PFSK-1 (cell line): ENCODE measurements at regions not wholly inside any gene's neighbourhood (a gene's known extent, or its start where the extent isn't known, plus 50 kb on each side); places are given as distances from the start of the nearest gene placed in this dataset.

ENCODE experiments used
- POLR2AphosphoS5 ChIP-seq: IDR thresholded peaks from 2 replicates; pipeline ENCODE4 v1.6.1; 2012; ENCODE audit warnings: low read depth, mild to moderate bottlenecking, control low read depth, low read length, moderate library complexity
- SIN3A ChIP-seq: IDR thresholded peaks from 2 replicates; pipeline ENCODE4 v1.6.1; 2012; ENCODE audit warnings: mild to moderate bottlenecking, low read length, moderate library complexity, borderline replicate concordance; ENCODE audit not compliant: insufficient read depth
- TAF1 ChIP-seq: IDR thresholded peaks from 2 replicates; pipeline ENCODE4 v1.6.1; 2012; ENCODE audit warnings: low read length, control low read depth, borderline replicate concordance; ENCODE audit not compliant: insufficient read depth
- TF ChIP-seq, protein P1 (sequence below), 2 experiments: IDR thresholded peaks; 2 replicates each; pipeline versions ENCODE4 v1.6.1 to v1.8.0; 2011 to 2012; ENCODE audit warnings: low read depth in 2 of 2, low read length in 2 of 2, control low read depth in 1 of 2, inconsistent platforms in 1 of 2, mild to moderate bottlenecking in 1 of 2, moderate library complexity in 1 of 2; ENCODE audit not compliant: insufficient read depth in 1 of 2

DNA sequence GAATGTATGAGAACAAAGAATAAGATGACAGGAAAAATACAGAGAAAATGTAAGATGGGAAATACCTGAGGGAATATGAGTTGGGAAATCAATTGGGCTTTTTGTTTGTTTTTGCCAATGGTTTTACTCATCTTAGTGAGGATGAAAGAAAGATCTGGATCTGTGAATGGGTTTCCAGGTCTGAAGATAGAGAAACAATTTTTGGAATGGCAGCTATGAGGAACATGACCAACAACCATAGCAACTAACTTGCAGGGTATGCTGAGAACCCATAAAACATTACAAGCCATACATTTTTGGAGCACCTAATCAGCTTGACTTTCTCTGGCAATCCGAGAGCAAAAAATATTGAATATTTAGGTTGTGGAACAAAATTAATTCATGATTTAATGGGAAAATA lies 290.0 kb downstream of the KCTD12 start:
- TF ChIP-seq, protein P1, sequence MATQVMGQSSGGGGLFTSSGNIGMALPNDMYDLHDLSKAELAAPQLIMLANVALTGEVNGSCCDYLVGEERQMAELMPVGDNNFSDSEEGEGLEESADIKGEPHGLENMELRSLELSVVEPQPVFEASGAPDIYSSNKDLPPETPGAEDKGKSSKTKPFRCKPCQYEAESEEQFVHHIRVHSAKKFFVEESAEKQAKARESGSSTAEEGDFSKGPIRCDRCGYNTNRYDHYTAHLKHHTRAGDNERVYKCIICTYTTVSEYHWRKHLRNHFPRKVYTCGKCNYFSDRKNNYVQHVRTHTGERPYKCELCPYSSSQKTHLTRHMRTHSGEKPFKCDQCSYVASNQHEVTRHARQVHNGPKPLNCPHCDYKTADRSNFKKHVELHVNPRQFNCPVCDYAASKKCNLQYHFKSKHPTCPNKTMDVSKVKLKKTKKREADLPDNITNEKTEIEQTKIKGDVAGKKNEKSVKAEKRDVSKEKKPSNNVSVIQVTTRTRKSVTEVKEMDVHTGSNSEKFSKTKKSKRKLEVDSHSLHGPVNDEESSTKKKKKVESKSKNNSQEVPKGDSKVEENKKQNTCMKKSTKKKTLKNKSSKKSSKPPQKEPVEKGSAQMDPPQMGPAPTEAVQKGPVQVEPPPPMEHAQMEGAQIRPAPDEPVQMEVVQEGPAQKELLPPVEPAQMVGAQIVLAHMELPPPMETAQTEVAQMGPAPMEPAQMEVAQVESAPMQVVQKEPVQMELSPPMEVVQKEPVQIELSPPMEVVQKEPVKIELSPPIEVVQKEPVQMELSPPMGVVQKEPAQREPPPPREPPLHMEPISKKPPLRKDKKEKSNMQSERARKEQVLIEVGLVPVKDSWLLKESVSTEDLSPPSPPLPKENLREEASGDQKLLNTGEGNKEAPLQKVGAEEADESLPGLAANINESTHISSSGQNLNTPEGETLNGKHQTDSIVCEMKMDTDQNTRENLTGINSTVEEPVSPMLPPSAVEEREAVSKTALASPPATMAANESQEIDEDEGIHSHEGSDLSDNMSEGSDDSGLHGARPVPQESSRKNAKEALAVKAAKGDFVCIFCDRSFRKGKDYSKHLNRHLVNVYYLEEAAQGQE (IDR thresholded peaks at IDR 0.05; ENCODE audit: insufficient read depth in 1 of 2, low read depth in 2 of 2, low read length in 2 of 2): no peak
- TF ChIP-seq POLR2AphosphoS5: no peak
- no peak for TF ChIP-seq TAF1
- no peak for TF ChIP-seq SIN3A
